SU-DHL-6 (cell line): ENCODE measurements at regions not wholly inside any gene's neighbourhood (a gene's known extent, or its start where the extent isn't known, plus 50 kb on each side); places are given as distances from the start of the nearest gene placed in this dataset.

ENCODE experiments used
- H2AFZ ChIP-seq: fragments of 200-600 bp; sonication (generic); 2 replicates; pipeline ENCODE4 v1.6.1; 2014; ENCODE audit warnings: low read depth, mild to moderate bottlenecking, moderate library complexity, mixed read lengths, antibody characterized with exemption, low read length; ENCODE audit not compliant: severe bottlenecking
- H3F3A ChIP-seq: fragments of 200-600 bp; shearing (Covaris generic); 2 replicates; pipeline ENCODE4 v1.6.0; 2016; ENCODE audit warnings: antibody characterized with exemption, mild to moderate bottlenecking; ENCODE audit not compliant: insufficient read depth
- H3K27ac ChIP-seq: fragments of 200-600 bp; sonication (generic); 2 replicates; pipeline ENCODE4 v1.5.1; 2016; ENCODE audit warnings: low read depth, mild to moderate bottlenecking, low read length, moderate library complexity, mixed read lengths
- H3K27me3 ChIP-seq: fragments of 200-600 bp; sonication (generic), shearing (Covaris generic); 2 replicates; pipeline ENCODE4 v1.6.0; 2014; ENCODE audit warnings: mild to moderate bottlenecking, low read length
- H3K36me3 ChIP-seq: fragments of 200-600 bp; sonication (generic); 2 replicates; pipeline ENCODE4 v1.6.1; 2014; ENCODE audit warnings: mild to moderate bottlenecking, low read length, mixed read lengths
- H3K4me2 ChIP-seq: fragments of 300-600, 200-600 bp; shearing (Covaris generic), sonication (generic); 2 replicates; pipeline ENCODE4 v1.6.0; 2014; ENCODE audit warnings: low read length, low read depth, mild to moderate bottlenecking; ENCODE audit not compliant: poor library complexity, severe bottlenecking
- H3K4me3 ChIP-seq: fragments of 200-600 bp; sonication (generic); 2 replicates; pipeline ENCODE4 v1.5.1; 2014; ENCODE audit warnings: antibody characterized with exemption, low read length, mild to moderate bottlenecking, mixed read lengths; ENCODE audit not compliant: insufficient read depth, poor library complexity, severe bottlenecking
- H3K79me2 ChIP-seq: fragments of 200-600 bp; sonication (generic); 2 replicates; pipeline ENCODE4 v1.6.1; 2014; ENCODE audit warnings: mild to moderate bottlenecking, low read length, moderate library complexity; ENCODE audit not compliant: insufficient read depth
- H3K9ac ChIP-seq: fragments of 200-600 bp; sonication (generic); 2 replicates; pipeline ENCODE4 v1.7.0; 2014; ENCODE audit warnings: mild to moderate bottlenecking, low read length
- H3K9me2 ChIP-seq: fragments of 200-600 bp; sonication (generic); replicated peaks from 2 replicates; pipeline ENCODE4 v1.6.1; 2014; ENCODE audit warnings: low read length; ENCODE audit not compliant: insufficient read depth
- H3K9me3 ChIP-seq: fragments of 200-600 bp; sonication (generic); 2 replicates; pipeline ENCODE4 v1.6.1; 2014; ENCODE audit warnings: low read length, mixed read lengths; ENCODE audit not compliant: insufficient read depth
- H4K20me1 ChIP-seq: fragments of 200-600 bp; sonication (generic); 2 replicates; pipeline ENCODE4 v1.6.1; 2014; ENCODE audit warnings: low read depth, mild to moderate bottlenecking, antibody characterized with exemption, low read length, moderate library complexity, mixed read lengths
- CTCF ChIP-seq: fragments of 200-600 bp; sonication (generic); IDR thresholded peaks from one replicate; pipeline ENCODE4 v1.5.1; 2017; ENCODE audit warnings: antibody characterized with exemption, mild to moderate bottlenecking, low read length, moderate library complexity; ENCODE audit not compliant: insufficient read depth, poor library complexity, severe bottlenecking
- EZH2phosphoT487 ChIP-seq: fragments of 200-600 bp; sonication (generic), shearing (Covaris generic); conservative IDR thresholded peaks from 2 replicates; pipeline ENCODE4 v1.6.1; 2018; ENCODE audit warnings: mild to moderate bottlenecking, antibody characterized with exemption, low read length, moderate library complexity, mixed read lengths

GRCh38 chr15:96960711-96961480 is 630.4 kb downstream of the NR2F2 start:
- Histone ChIP-seq H3K4me2 (no peak overlapping the region), H3K9ac (no peak overlapping the region), H3K36me3 (no peaks in the 10 kb centered on the region), H3K27ac (no peak overlapping the region), H3K9me3 (no peaks in the 10 kb centered on the region), H2AFZ (no peak overlapping the region), H3K79me2 (no peaks in the 10 kb centered on the region), H3F3A (no peaks in the 10 kb centered on the region), H3K27me3 (no peaks in the 10 kb centered on the region), H4K20me1 (no peaks in the 10 kb centered on the region), H3K4me3 (no peak overlapping the region), H3K9me2 (no peaks in the 10 kb centered on the region)
- TF ChIP-seq CTCF = no peak
- no peak for TF ChIP-seq EZH2phosphoT487

GRCh38 chr15:96966554-96966953 is 636.1 kb downstream of the NR2F2 start:
- H3K9me3 ChIP-seq = no peaks in the 10 kb centered on the region
- no peak overlapping the region for H2AFZ ChIP-seq
- no peaks in the 10 kb centered on the region for H3F3A ChIP-seq
- H3K4me3 ChIP-seq = no peak overlapping the region
- H3K27ac ChIP-seq = no peak overlapping the region
- H3K36me3 ChIP-seq = no peaks in the 10 kb centered on the region
- TF ChIP-seq CTCF (no peak), EZH2phosphoT487 (no peak)
- H4K20me1 ChIP-seq = no peaks in the 10 kb centered on the region
- H3K79me2 ChIP-seq = no peaks in the 10 kb centered on the region
- H3K27me3 ChIP-seq = no peaks in the 10 kb centered on the region
- no peaks in the 10 kb centered on the region for H3K9me2 ChIP-seq
- no peak overlapping the region for H3K4me2 ChIP-seq
- no peak overlapping the region for H3K9ac ChIP-seq

GRCh38 chr15:96969732-96970710 is 639.5 kb downstream of the NR2F2 start:
- Histone ChIP-seq H3K36me3 (no peaks in the 10 kb centered on the region), H3K4me2 (no peak overlapping the region), H4K20me1 (no peaks in the 10 kb centered on the region), H3F3A (no peaks in the 10 kb centered on the region), H3K9me2 (no peaks in the 10 kb centered on the region; the same call in 1 of the 2 replicates), H3K4me3 (no peak overlapping the region), H3K79me2 (no peaks in the 10 kb centered on the region), H3K27ac (no peak overlapping the region), H2AFZ (no peak overlapping the region), H3K9ac (no peak overlapping the region), H3K9me3 (no peaks in the 10 kb centered on the region), H3K27me3 (no peaks in the 10 kb centered on the region)
- TF ChIP-seq CTCF (no peak), EZH2phosphoT487 (no peak)
